ENCODE measurements at regions not wholly inside any gene's neighbourhood (a gene's known extent, or its start where the extent isn't known, plus 50 kb on each side); places are given as distances from the start of the nearest gene placed in this dataset.

- no peak for TF ChIP-seq CEBPB (IDR thresholded peaks at IDR 0.05)
- no peak for TF ChIP-seq EP300 (IDR thresholded peaks at IDR 0.05; ENCODE audit: borderline replicate concordance)
- TF ChIP-seq MAX (IDR thresholded peaks at IDR 0.05): no peak
- no peak for TF ChIP-seq REST (IDR thresholded peaks at IDR 0.05; ENCODE audit: low read depth)
- no peak for TF ChIP-seq NFIC (IDR thresholded peaks at IDR 0.05)
- TF ChIP-seq FOXM1 (IDR thresholded peaks at IDR 0.05; ENCODE audit: borderline replicate concordance, low read depth): no peak
- TF ChIP-seq TCF12 (IDR thresholded peaks at IDR 0.05; ENCODE audit: low read depth): no peak
- no peak for TF ChIP-seq TAF1 (IDR thresholded peaks at IDR 0.05; ENCODE audit: low read depth)
- no peak for TF ChIP-seq RAD21 (IDR thresholded peaks at IDR 0.05; ENCODE audit: low read depth)
- no peak for TF ChIP-seq TEAD4 (IDR thresholded peaks at IDR 0.05)
- no peak for TF ChIP-seq CREB1 (IDR thresholded peaks at IDR 0.05; ENCODE audit: low read depth)
Measured at GRCh38 chr4:138338840-138339239, 96.7 kb upstream of the SLC7A11 start.

All from Ishikawa (cell line).